ENCODE measurements at regions not wholly inside any gene's neighbourhood (a gene's known extent, or its start where the extent isn't known, plus 50 kb on each side); places are given as distances from the start of the nearest gene placed in this dataset.
"Not testable (repeated sequence)": the region's sequence is repeated elsewhere in the genome, so short reads cannot be mapped to it uniquely, and the experiment has no call there.

- no peak for DNase-seq
These were observed 169.9 kb downstream of the CPE start for GRCh38 chr4:165548702-165549101.

DNA sequence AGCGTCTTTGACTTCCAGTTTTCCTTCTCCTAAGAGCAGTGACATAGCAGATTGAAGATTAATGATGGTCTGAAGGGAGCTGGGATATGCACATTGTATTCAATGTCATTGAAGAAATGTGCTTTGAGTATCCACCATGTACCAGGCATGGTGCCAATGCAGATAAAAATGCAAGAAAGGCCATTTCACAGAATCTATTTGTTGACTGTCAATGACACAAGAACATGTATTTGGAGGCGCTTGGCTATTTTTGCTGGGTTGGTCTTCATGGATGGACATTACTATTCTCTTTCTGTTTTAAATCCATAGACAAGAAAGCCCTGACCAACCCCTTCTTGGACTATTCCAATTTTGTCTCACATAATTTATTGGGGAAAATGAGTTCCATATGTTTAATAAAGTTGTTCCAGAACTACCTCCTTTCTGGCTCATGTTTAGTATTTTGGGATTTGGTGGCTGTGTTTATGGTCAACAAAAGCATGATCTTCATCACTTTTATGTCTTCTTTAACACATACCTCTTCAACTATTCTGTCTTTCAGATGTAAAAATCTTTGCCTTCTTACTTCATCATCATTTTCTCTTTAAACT, 174.5 kb downstream of the CPE start:
- no peak for DNase-seq

DNA sequence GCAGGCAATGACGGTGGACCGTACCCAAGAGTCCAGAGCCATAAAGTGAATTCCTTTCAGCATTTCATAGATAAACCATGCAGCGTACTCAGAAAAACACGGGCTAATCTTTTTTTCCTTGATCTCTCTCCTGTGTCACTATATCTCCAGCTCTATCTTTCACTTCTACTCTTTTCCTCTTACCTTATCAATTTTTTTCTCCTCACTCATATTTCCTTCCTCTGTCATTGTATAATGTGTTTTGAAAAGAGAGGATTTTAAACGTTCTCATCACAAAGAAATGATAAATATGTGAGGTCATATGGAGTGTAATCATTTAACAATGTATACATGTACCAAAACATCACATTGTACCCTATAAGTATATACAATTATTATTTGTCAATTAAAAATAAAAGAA, 176.5 kb downstream of the CPE start:
- no peak for DNase-seq

DNA sequence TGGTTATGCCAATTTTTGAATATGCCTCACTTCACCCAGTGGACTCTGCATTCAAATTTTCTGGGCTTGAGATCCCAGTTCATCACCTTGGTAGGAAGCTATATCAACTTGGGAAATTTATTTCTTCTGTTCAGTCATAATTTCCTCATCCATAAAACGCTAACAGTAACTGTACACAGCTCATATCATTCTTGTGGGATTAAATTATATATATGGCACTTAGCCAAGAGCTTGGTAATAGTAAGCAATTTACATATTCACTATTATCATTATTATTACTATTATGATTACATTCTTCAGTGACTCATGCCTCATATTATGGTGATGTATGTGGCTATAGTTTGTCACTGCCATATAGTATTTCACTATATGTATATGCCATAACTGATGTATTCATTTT, 177.6 kb downstream of the CPE start:
- DNase-seq: no peak

GRCh38 chr4:165560941-165561340, 182.1 kb downstream of the CPE start:
- no peak for DNase-seq

DNA sequence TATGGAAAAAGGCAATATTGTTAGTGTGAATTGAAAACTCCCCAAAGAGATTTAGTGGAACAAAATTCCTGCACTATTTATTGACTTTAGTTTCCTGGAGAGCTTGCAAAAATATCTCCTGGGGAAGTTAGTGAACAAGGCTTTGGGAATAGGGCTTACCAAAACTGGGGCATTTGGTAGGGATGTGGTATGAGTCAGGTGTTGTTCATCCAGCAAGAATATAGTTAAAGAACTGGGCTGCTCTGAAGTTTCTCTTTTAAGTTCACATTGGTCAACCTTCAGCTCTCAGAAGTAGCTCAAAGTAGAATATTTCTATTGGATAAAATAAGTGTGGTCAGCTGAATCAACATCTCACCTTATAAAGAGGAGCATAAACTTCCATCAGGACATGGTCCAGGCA, 185.0 kb downstream of the CPE start:
- no peak for DNase-seq

- DNase-seq: no peak
These were observed 190.2 kb downstream of the CPE start for GRCh38 chr4:165569031-165569430.

GRCh38 chr4:165571476-165571875, 192.7 kb downstream of the CPE start:
- not testable (repeated sequence) for DNase-seq

DNA sequence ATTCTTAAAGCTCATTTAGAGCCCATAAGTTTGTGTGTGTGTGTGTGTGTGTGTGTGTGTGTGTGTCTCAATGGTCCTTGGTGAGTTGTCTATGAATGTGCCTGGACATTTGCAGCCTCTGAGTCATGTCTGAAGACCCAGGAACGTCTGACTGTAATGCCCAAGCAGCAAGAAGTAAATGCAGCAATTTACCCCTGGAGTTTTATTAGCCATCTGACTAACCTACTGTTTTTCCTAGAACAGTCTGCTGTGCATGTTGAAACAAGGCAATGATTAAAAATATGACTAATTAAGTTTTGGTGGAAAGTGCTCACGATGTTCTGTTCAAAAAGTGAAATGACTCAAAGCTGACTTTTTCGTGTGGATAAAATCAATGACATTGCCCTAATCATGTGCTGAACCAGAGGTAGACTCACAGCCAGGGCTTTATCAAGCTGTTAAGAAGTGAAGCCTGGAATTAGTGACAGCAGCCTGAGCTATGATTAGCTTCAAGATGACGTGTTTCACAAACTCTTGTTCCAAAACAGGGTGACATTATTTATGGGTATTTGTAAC, 201.6 kb downstream of the CPE start:
- no peak for DNase-seq

DNA sequence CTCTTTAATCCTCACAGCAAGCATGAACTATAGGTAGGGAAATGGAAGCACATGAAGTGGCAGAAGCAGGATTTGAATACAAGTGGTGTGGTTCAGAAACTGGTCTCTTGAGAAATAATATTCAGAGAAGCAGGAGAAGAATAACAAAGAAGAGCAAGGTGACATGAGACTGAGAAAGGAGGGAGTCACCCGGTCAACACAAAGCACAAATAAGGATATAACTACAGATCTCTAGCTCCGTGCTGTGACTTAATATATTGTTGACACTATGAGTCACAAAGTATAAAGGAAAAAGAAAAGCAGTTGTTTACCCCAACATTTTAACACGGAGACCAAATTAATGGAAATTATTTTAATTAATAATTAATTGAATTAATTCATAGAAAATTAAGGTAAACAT, 204.5 kb downstream of the CPE start:
- DNase-seq: no peak

- DNase-seq: no peak
These were observed 206.1 kb downstream of the CPE start for GRCh38 chr4:165584916-165585315.

DNA sequence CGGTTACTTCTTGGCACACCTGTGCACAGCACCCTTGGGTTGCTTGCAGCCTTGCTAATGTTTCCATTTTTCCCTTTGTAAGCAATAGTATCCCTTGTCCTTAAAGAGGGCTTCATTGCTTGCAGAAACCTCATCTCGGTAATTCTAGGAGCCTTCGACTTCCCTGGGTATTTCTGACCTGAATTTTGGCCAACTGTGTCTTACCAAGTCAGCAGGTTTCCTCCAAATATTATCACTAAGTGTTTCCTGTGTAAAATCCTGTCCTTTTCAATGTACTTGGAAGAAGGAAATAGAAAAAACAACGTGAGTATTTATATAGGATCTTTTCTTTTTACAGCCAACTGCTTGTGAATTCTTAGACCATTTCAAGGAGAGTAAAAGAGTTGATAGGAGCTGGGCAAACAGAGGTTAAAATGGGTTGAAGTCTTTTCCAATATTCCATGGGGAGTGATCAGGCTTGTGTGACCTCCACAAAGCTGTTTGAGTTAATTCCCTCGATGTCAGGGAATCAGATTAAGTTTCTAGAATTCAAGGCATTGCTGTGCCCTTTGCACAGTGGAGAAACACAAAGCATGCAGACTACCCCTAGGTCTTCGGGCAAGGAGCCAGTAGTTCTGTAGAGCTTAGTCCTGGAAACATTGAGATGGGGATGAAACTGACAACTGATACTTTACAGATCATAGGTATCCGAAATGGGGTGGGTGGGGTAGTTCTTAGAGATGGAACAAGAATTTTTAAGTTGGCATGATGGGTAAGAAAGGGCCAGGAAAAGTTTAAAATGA, 209.9 kb downstream of the CPE start:
- no peak for DNase-seq

- DNase-seq: no peak
These were observed 213.6 kb downstream of the CPE start for GRCh38 chr4:165592386-165592785.

DNA sequence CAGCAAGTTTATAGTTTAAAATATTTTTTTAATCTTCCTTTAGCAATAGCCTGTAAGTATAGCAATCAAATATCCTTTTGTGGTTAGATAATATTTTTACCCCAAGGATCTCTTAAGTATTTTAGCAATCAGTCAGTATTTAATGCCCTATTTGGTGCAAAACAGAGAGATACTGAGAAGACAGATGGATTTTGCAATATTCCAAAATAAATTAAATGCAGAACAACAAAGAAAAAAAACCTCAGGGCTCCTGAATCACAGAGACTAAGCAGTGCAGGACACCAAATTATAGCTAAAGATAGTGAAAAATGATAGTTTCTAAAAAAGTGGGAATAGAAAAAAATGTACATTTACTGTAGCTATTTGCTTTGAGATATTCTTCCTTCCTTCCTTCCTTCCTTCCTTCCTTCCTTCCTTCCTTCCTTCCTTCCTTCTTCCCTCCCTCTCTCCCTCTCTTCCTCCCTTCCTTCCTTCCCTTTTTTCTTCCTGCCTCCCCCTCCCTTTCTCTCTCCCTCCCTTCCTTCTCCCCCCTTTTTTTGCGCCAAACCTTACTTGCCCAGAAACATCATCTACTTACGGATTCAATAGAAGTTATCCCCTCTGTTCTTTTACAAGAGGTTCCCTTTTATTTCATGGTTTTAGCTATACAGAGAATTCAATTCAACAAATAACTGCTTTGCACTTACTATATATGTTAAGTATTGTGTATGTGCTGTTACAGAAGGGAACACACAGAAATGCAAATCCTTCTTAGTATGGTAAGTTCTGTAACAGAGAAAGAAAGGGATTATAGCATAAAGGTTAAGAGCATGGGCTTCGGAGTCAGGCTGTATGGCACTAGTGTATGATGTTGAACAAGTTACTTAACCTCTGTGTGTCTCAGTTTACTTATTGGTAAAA, 219.0 kb downstream of the CPE start:
- no peak for DNase-seq

DNA sequence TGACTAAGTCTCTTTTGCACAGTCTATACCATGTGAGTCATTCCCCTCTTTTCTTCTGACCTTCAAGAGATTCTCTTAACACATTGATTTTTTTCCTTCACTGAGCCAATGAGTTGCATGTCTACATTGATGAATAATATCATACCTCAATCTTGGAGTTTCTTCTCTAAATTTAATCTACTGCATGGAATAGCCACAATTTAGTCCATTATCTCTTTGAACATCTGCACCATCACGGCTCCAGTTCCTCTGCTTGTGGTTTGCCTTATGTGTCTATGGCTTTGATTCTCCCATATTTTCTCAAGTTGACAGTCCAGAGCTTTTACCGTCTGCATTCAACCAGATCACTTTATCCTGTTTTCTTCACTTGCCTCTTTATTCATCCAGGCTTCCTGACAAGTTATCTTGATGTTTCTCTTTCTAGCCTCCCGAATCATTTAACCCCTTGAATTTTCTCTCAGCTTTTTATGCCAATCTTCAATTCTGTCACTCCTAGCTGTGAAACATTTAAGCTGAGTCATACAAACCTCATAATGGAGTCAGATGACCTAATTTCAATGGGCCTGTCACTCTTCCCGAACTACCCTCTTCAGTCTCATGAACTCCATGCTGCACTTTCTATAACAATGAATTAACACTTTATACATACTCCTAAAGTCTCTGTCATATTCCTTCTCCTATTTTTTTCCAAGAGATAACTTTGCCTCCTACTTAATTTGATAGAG, 222.3 kb downstream of the CPE start:
- DNase-seq: no peak

DNA sequence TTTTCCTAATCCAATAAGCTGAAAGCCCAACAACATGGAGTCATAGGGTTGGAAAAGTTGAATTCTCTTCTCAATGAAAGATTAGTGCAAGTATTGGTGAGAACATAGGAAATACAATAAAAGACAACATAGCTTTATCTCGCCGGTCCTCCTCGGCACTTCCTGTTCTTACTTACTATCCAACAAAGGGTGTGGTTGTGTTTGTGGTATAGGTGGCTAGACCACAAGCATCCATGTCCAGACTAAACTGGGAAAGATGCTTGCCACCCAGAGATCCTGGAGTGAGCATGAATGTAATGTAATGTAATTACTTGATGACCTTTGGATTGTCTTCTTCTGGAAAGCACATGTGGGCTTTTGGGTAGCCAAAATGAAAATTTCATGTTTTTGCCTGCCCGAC, 223.8 kb downstream of the CPE start:
- DNase-seq: no peak

DNA sequence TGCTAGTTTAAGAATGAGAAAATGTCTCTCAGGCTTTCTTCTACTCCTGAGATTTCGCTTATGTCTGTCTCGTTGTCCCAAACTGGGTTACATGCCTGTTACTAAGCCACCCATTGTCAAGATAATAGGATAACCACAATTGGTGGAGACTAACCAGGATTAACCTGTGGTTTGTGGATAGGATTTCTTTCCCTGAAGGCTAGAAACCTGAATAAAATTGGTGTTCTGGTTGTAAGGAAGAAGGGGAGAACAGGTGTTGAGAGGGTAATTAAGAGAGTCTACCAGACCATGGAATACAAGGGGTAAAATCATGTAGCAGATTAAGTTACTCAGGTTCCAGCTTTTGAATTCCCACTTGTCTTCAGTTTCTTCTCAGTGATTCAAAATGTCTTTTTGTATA, 225.4 kb downstream of the CPE start:
- no peak for DNase-seq

GRCh38 chr4:165605811-165606210, 227.0 kb downstream of the CPE start:
- no peak for DNase-seq

- DNase-seq: no peak
These were observed 227.8 kb downstream of the CPE start for GRCh38 chr4:165606465-165607205.

- no peak for DNase-seq
These were observed 230.8 kb downstream of the CPE start for GRCh38 chr4:165609653-165610052.

DNA sequence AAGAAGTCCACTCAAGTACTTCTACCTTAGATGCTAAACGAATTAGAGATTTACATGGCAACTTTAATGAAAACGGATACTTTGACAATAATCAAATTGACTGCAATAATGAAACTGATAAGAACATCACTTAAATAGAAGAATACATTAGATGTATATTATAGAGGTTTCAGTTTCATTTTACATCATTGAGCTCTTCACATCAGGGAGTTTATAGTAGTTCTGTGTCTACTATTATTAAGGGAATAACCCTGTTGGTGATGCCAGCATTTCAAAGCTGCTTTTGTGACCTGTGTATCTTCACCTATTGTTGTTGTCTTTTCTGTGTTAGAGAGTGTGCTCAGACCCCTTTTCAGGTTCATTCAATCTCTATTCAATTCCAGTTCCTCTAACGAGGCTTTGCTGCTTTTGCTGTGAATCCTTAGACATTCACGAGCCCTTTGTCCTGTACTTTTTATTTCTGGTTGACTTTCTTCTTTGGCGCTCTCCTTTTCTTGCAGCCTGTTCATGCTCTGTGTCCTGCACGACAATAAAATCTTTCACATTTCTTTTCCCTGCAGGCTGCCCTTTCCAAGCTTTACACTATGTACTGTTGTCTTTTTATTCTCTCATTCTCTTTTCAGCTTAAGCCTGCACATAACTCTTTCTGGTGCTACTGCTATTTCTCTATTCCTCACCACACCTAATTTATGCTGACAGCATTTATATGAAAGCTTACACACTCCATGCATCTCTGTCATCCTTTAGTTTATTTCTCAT, 232.1 kb downstream of the CPE start:
- DNase-seq: no peak

Measured in amniotic stem cell (primary cell).